SU-DHL-6 (cell line): ENCODE measurements at regions not wholly inside any gene's neighbourhood (a gene's known extent, or its start where the extent isn't known, plus 50 kb on each side); places are given as distances from the start of the nearest gene placed in this dataset.

ENCODE experiments used
- H2AFZ ChIP-seq: fragments of 200-600 bp; sonication (generic); 2 replicates; pipeline ENCODE4 v1.6.1; 2014; ENCODE audit warnings: low read depth, mild to moderate bottlenecking, moderate library complexity, mixed read lengths, antibody characterized with exemption, low read length; ENCODE audit not compliant: severe bottlenecking
- H3F3A ChIP-seq: fragments of 200-600 bp; shearing (Covaris generic); 2 replicates; pipeline ENCODE4 v1.6.0; 2016; ENCODE audit warnings: antibody characterized with exemption, mild to moderate bottlenecking; ENCODE audit not compliant: insufficient read depth
- H3K27ac ChIP-seq: fragments of 200-600 bp; sonication (generic); 2 replicates; pipeline ENCODE4 v1.5.1; 2016; ENCODE audit warnings: low read depth, mild to moderate bottlenecking, low read length, moderate library complexity, mixed read lengths
- H3K27me3 ChIP-seq: fragments of 200-600 bp; sonication (generic), shearing (Covaris generic); 2 replicates; pipeline ENCODE4 v1.6.0; 2014; ENCODE audit warnings: mild to moderate bottlenecking, low read length
- H3K36me3 ChIP-seq: fragments of 200-600 bp; sonication (generic); 2 replicates; pipeline ENCODE4 v1.6.1; 2014; ENCODE audit warnings: mild to moderate bottlenecking, low read length, mixed read lengths
- H3K4me2 ChIP-seq: fragments of 300-600, 200-600 bp; shearing (Covaris generic), sonication (generic); 2 replicates; pipeline ENCODE4 v1.6.0; 2014; ENCODE audit warnings: low read length, low read depth, mild to moderate bottlenecking; ENCODE audit not compliant: poor library complexity, severe bottlenecking
- H3K4me3 ChIP-seq: fragments of 200-600 bp; sonication (generic); 2 replicates; pipeline ENCODE4 v1.5.1; 2014; ENCODE audit warnings: antibody characterized with exemption, low read length, mild to moderate bottlenecking, mixed read lengths; ENCODE audit not compliant: insufficient read depth, poor library complexity, severe bottlenecking
- H3K79me2 ChIP-seq: fragments of 200-600 bp; sonication (generic); 2 replicates; pipeline ENCODE4 v1.6.1; 2014; ENCODE audit warnings: mild to moderate bottlenecking, low read length, moderate library complexity; ENCODE audit not compliant: insufficient read depth
- H3K9ac ChIP-seq: fragments of 200-600 bp; sonication (generic); 2 replicates; pipeline ENCODE4 v1.7.0; 2014; ENCODE audit warnings: mild to moderate bottlenecking, low read length
- H3K9me2 ChIP-seq: fragments of 200-600 bp; sonication (generic); replicated peaks from 2 replicates; pipeline ENCODE4 v1.6.1; 2014; ENCODE audit warnings: low read length; ENCODE audit not compliant: insufficient read depth
- H3K9me3 ChIP-seq: fragments of 200-600 bp; sonication (generic); 2 replicates; pipeline ENCODE4 v1.6.1; 2014; ENCODE audit warnings: low read length, mixed read lengths; ENCODE audit not compliant: insufficient read depth
- H4K20me1 ChIP-seq: fragments of 200-600 bp; sonication (generic); 2 replicates; pipeline ENCODE4 v1.6.1; 2014; ENCODE audit warnings: low read depth, mild to moderate bottlenecking, antibody characterized with exemption, low read length, moderate library complexity, mixed read lengths
- CTCF ChIP-seq: fragments of 200-600 bp; sonication (generic); IDR thresholded peaks from one replicate; pipeline ENCODE4 v1.5.1; 2017; ENCODE audit warnings: antibody characterized with exemption, mild to moderate bottlenecking, low read length, moderate library complexity; ENCODE audit not compliant: insufficient read depth, poor library complexity, severe bottlenecking
- EZH2phosphoT487 ChIP-seq: fragments of 200-600 bp; sonication (generic), shearing (Covaris generic); conservative IDR thresholded peaks from 2 replicates; pipeline ENCODE4 v1.6.1; 2018; ENCODE audit warnings: mild to moderate bottlenecking, antibody characterized with exemption, low read length, moderate library complexity, mixed read lengths

GRCh38 chr18:45322343-45322742 lies 292.9 kb upstream of the SLC14A2 start:
- no peaks in the 10 kb centered on the region for H3K79me2 ChIP-seq
- no peaks in the 10 kb centered on the region for H3K9me2 ChIP-seq
- TF ChIP-seq EZH2phosphoT487 (no peak), CTCF (no peak)
- H3K4me3 ChIP-seq, result no peak overlapping the region
- no peaks in the 10 kb centered on the region for H3K36me3 ChIP-seq
- no peak overlapping the region for H3K9ac ChIP-seq
- no peaks in the 10 kb centered on the region for H3F3A ChIP-seq
- H3K4me2 ChIP-seq, result no peak overlapping the region
- H3K9me3 ChIP-seq, result no peaks in the 10 kb centered on the region
- no peak overlapping the region for H3K27ac ChIP-seq
- H3K27me3 ChIP-seq, result no peaks in the 10 kb centered on the region
- H4K20me1 ChIP-seq, result no peaks in the 10 kb centered on the region
- no peak overlapping the region for H2AFZ ChIP-seq

- TF ChIP-seq EZH2phosphoT487 (no peak), CTCF (no peak)
- H3K27ac ChIP-seq, result no peak overlapping the region
- no peak overlapping the region for H3K4me3 ChIP-seq
- H3K36me3 ChIP-seq, result no peaks in the 10 kb centered on the region
- H3K9me3 ChIP-seq, result no peaks in the 10 kb centered on the region
- H3K9ac ChIP-seq, result no peak overlapping the region
- no peaks in the 10 kb centered on the region for H3F3A ChIP-seq
- H3K79me2 ChIP-seq, result no peaks in the 10 kb centered on the region
- H2AFZ ChIP-seq, result no peak overlapping the region
- no peaks in the 10 kb centered on the region for H4K20me1 ChIP-seq
- H3K27me3 ChIP-seq, result no peaks in the 10 kb centered on the region
- H3K9me2 ChIP-seq, result no peaks in the 10 kb centered on the region
- no peak overlapping the region for H3K4me2 ChIP-seq
Measured at GRCh38 chr18:45324101-45324494, 291.2 kb upstream of the SLC14A2 start.

- no peaks in the 10 kb centered on the region for H4K20me1 ChIP-seq
- H3K36me3 ChIP-seq, result no peaks in the 10 kb centered on the region
- H3K79me2 ChIP-seq, result no peaks in the 10 kb centered on the region
- H3K9me3 ChIP-seq, result no peaks in the 10 kb centered on the region
- H3F3A ChIP-seq, result no peaks in the 10 kb centered on the region
- H3K27ac ChIP-seq, result no peak overlapping the region
- H3K27me3 ChIP-seq, result no peaks in the 10 kb centered on the region
- TF ChIP-seq CTCF, result no peak
- TF ChIP-seq EZH2phosphoT487, result no peak
- no peak overlapping the region for H3K4me3 ChIP-seq
- H3K9me2 ChIP-seq, result no peaks in the 10 kb centered on the region
- H2AFZ ChIP-seq, result no peak overlapping the region
- no peak overlapping the region for H3K9ac ChIP-seq
- H3K4me2 ChIP-seq, result no peak overlapping the region
Measured at GRCh38 chr18:45324495-45325113, 290.7 kb upstream of the SLC14A2 start.
